ENCODE measurements at regions not wholly inside any gene's neighbourhood (a gene's known extent, or its start where the extent isn't known, plus 50 kb on each side); places are given as distances from the start of the nearest gene placed in this dataset.

GRCh38 chr6:21676769-21677168 is 83.2 kb downstream of the SOX4 start:
- TF ChIP-seq CTCF (IDR thresholded peaks at IDR 0.05; ENCODE audit: insufficient read depth, low read length, poor library complexity, severe bottlenecking) = no peak
- H3K27me3 ChIP-seq (ENCODE audit: control insufficient read depth, insufficient read depth, low read length) = no peaks in the 10 kb centered on the region
- no peaks in the 10 kb centered on the region for H3K36me3 ChIP-seq (ENCODE audit: control insufficient read depth, insufficient read depth, low read length)
- no peak overlapping the region for H3K4me3 ChIP-seq (ENCODE audit: low read depth, low read length)
- DNase-seq (ENCODE audit: low read depth) = no peak

- no peak for TF ChIP-seq CTCF (IDR thresholded peaks at IDR 0.05; ENCODE audit: insufficient read depth, low read length, poor library complexity, severe bottlenecking)
- no peaks in the 10 kb centered on the region for H3K27me3 ChIP-seq (ENCODE audit: control insufficient read depth, insufficient read depth, low read length)
- H3K4me3 ChIP-seq (ENCODE audit: low read depth, low read length) = no peak overlapping the region
- no peak for DNase-seq (ENCODE audit: low read depth)
- H3K36me3 ChIP-seq (ENCODE audit: control insufficient read depth, insufficient read depth, low read length) = no peaks in the 10 kb centered on the region
Observed at GRCh38 chr6:21678990-21679389, 85.4 kb downstream of the SOX4 start.

GRCh38 chr6:21679761-21680265 is 86.3 kb downstream of the SOX4 start:
- TF ChIP-seq CTCF (IDR thresholded peaks at IDR 0.05; ENCODE audit: insufficient read depth, low read length, poor library complexity, severe bottlenecking) = no peak
- no peaks in the 10 kb centered on the region for H3K36me3 ChIP-seq (ENCODE audit: control insufficient read depth, insufficient read depth, low read length)
- peak; percentile 60 for DNase-seq (ENCODE audit: low read depth)
- no peak overlapping the region for H3K4me3 ChIP-seq (ENCODE audit: low read depth, low read length)
- no peaks in the 10 kb centered on the region for H3K27me3 ChIP-seq (ENCODE audit: control insufficient read depth, insufficient read depth, low read length)

GRCh38 chr6:21680611-21681010 is 87.1 kb downstream of the SOX4 start:
- H3K4me3 ChIP-seq (ENCODE audit: low read depth, low read length) = no peak overlapping the region

GRCh38 chr6:21690489-21690888 is 96.9 kb downstream of the SOX4 start:
- TF ChIP-seq CTCF (IDR thresholded peaks at IDR 0.05; ENCODE audit: insufficient read depth, low read length, poor library complexity, severe bottlenecking) = no peak
- H3K4me3 ChIP-seq (ENCODE audit: low read depth, low read length) = no peak overlapping the region
- DNase-seq (ENCODE audit: low read depth) = no peak
- H3K36me3 ChIP-seq (ENCODE audit: control insufficient read depth, insufficient read depth, low read length) = no peaks in the 10 kb centered on the region
- no peaks in the 10 kb centered on the region for H3K27me3 ChIP-seq (ENCODE audit: control insufficient read depth, insufficient read depth, low read length)

More at GRCh38 chr6:21680611-21681010, 87.1 kb downstream of the SOX4 start:
- DNase-seq (ENCODE audit: low read depth) = no peak
- no peaks in the 10 kb centered on the region for H3K27me3 ChIP-seq (ENCODE audit: control insufficient read depth, insufficient read depth, low read length)
- TF ChIP-seq CTCF (IDR thresholded peaks at IDR 0.05; ENCODE audit: insufficient read depth, low read length, poor library complexity, severe bottlenecking) = no peak
- no peaks in the 10 kb centered on the region for H3K36me3 ChIP-seq (ENCODE audit: control insufficient read depth, insufficient read depth, low read length)

GRCh38 chr6:21691685-21692346 is 98.3 kb downstream of the SOX4 start:
- no peaks in the 10 kb centered on the region for H3K36me3 ChIP-seq (ENCODE audit: control insufficient read depth, insufficient read depth, low read length)
- no peak for DNase-seq (ENCODE audit: low read depth)
- no peaks in the 10 kb centered on the region for H3K27me3 ChIP-seq (ENCODE audit: control insufficient read depth, insufficient read depth, low read length)
- no peak for TF ChIP-seq CTCF (IDR thresholded peaks at IDR 0.05; ENCODE audit: insufficient read depth, low read length, poor library complexity, severe bottlenecking)
- H3K4me3 ChIP-seq (ENCODE audit: low read depth, low read length) = no peak overlapping the region
